Mammary epithelial cell (primary cell): ENCODE measurements at regions not wholly inside any gene's neighbourhood (a gene's known extent, or its start where the extent isn't known, plus 50 kb on each side); places are given as distances from the start of the nearest gene placed in this dataset.
"Not testable (repeated sequence)": the region's sequence is repeated elsewhere in the genome, so short reads cannot be mapped to it uniquely, and the experiment has no call there.

Experiments
- EZH2 ChIP-seq: IDR thresholded peaks from 2 replicates; pipeline ENCODE4 v1.6.1; 2012; ENCODE audit warnings: low read length, inconsistent platforms, borderline replicate concordance
- TF ChIP-seq, protein P1 (sequence below), 2 donors: IDR thresholded peaks in 1 of 2; conservative IDR thresholded peaks in 1 of 2; 2 replicates each; pipeline ENCODE4 v1.5.1; 2011 to 2012; ENCODE audit warnings: inconsistent platforms in 2 of 2, low read length in 2 of 2, mild to moderate bottlenecking in 2 of 2, control low read depth in 1 of 2, low read depth in 1 of 2; ENCODE audit not compliant: insufficient read depth in 1 of 2; ENCODE audit errors: extremely low read depth in 1 of 2

- not testable (repeated sequence) for TF ChIP-seq EZH2
- TF ChIP-seq, protein P1, sequence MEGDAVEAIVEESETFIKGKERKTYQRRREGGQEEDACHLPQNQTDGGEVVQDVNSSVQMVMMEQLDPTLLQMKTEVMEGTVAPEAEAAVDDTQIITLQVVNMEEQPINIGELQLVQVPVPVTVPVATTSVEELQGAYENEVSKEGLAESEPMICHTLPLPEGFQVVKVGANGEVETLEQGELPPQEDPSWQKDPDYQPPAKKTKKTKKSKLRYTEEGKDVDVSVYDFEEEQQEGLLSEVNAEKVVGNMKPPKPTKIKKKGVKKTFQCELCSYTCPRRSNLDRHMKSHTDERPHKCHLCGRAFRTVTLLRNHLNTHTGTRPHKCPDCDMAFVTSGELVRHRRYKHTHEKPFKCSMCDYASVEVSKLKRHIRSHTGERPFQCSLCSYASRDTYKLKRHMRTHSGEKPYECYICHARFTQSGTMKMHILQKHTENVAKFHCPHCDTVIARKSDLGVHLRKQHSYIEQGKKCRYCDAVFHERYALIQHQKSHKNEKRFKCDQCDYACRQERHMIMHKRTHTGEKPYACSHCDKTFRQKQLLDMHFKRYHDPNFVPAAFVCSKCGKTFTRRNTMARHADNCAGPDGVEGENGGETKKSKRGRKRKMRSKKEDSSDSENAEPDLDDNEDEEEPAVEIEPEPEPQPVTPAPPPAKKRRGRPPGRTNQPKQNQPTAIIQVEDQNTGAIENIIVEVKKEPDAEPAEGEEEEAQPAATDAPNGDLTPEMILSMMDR (conservative IDR thresholded peaks at IDR 0.05 in 1 of 2, IDR thresholded peaks at IDR 0.05 in 1 of 2; ENCODE audit: extremely low read depth in 1 of 2, insufficient read depth in 1 of 2, low read depth in 1 of 2, low read length in 2 of 2): not testable (repeated sequence)
These were observed 392.5 kb downstream of the PRELID2 start for GRCh38 chr5:145442661-145443060.
